Stimulated activated CD4-positive, alpha-beta T cell treated with anti-CD3 and anti-CD28 coated beads, Interleukin-15, amount 100 ng/mL, for 1 hour (primary cell): ENCODE measurements at regions not wholly inside any gene's neighbourhood (a gene's known extent, or its start where the extent isn't known, plus 50 kb on each side); places are given as distances from the start of the nearest gene placed in this dataset.

Experiments
- DNase-seq, 2 donors: peaks; one replicate each; pipeline ENCODE4 v3.0.0-alpha.2; 2020; ENCODE audit warnings: low read depth in 1 of 2, low spot score in 1 of 2

DNA sequence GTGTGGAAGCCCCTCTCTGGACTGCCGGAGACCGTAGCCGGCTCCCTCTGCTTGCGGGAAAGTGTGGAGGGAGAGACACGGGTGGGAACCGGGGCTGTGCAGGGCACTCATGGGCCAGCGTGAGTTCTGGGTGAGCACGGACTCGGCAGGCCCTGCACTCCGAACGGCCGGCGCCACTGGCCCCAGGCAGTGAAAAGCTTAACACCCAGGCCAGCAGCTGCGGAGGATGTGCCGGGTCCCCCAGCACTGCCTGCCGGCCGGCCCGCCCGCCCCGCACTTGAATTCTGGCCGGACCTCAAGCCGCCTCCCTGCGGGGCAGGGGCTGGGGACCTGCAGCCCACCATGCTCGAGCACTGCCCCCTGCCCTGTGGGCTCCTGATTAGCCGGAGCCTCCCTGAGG is 147.0 kb downstream of the FGF9 start:
- DNase-seq: no peak

DNA sequence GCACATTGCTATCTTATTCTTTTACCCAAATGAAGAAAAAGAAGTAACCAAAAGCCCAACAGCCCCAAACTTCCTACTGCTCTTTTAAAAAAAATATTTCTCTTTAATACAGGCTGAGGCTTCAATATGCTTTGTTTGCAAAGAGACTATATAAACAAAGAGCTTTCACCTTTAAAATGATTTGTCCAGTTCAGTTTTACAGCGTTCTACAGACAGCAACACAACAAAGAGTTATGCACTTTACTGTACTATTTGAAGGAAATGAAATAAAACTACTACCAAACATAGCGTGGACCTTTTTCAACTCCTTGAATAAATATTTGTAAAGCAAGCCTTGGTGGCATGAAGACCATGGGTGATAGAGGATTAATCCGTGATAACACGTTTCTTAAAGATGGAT is 151.2 kb downstream of the FGF9 start:
- no peak for DNase-seq

DNA sequence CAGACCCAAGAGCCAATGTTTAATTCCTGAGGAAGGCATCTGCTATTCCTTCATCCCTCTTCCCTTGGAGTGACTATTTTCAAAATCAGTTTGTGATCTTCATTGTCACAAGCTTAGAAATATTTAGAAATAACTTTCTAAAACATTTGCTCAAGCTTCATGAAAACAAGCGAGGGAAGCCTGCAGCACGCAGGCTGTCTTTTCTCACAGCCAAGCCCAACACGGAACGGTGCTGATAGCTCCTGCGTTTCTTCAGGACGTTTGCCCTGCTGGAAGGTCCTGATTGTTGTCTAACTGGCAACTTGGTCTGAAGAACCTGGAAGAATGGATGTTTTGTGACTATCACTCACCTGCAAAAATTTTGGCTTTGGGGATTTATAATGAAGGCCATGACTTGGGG is 152.5 kb downstream of the FGF9 start:
- no peak for DNase-seq

DNA sequence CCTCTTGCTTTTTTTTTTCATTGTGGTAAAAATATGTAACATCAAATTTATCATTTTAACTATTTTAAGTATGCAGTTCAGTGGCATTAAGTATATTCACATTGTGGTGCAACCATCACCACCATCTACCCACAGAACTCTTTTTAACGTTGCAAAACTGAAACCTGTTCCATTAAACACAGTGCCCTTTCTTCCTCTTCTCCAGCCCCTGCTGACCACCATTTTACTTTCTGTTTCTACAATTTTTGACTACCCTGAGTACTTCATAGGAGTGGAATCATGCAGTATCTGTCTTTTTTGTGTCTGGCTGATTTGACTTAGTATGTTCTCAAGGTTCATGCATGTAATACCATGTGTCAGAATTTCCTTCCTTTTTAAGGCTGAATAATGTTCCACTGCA is 153.1 kb downstream of the FGF9 start:
- no peak for DNase-seq

DNA sequence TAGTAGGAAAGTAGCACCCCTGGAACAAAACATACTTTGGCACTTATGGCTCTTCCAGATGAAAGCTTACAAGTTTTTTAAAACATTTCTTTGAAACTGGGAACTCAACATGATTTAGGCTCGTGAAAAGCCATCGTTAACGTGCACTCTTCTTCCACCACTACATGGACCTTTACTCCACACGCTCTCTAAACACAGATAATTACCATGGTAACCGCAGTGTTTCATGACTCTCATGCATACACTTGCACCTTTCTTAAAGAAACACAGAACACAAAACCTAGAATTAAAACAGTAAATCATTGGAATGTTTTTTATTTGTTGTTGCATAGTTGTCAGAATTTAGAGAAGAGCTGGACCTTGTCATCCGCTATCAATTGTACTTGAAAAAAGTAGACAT is 154.3 kb downstream of the FGF9 start:
- DNase-seq: no peak

DNA sequence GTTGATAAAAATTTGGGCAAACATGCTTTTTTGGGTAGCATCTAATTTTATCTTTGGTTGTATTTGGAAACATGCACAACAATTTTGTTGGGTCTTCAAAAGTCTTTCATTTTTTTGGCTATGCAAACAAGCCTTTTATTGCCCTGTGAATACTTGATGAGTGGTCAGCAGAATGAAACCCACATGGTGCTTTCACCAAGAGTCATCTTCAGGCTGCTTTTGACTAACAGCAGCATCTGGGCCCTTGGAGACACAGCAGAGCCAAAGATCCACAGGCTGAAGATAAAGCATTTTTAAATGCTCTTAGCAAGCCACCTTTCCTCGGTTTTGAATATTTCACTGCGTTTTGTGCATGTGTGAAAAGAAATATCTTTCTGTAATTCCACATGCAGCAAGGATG is 154.9 kb downstream of the FGF9 start:
- no peak for DNase-seq

DNA sequence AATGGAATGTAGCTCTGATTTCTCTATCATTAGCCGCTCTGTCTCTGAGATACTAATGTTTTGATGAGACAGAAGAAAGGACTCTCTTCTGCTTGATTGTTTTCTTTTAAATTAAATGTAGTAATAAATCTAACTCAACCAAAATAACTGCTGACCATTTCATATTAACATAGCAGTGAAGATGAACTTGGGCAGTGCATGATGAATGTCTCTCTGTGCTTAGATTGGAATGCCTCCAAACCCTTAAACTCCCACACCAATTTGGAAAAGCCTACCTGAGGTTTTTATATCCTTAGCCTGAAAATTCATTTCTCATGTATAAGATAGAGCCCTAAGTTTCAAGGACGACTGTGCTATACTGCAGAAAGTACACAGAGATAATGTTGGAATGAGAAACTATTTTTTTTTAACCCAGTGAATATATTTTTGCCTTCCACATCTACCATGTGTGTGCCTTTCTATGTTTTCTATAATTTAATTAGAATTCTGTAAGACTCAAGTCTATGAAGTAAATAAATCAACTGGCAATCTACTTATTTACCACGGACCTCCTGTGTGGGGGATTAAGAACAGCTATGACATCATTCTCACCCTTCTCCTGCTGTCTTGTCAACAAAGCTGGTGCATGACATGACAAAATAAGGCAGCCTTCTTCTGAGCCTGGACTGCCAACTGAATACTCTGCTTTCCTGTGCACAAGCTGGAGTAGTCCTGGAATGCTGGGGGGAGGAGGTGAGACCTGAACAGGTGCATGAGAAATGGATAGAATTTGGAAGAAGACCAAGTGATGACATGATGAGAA is 155.5 kb downstream of the FGF9 start:
- no peak for DNase-seq

DNA sequence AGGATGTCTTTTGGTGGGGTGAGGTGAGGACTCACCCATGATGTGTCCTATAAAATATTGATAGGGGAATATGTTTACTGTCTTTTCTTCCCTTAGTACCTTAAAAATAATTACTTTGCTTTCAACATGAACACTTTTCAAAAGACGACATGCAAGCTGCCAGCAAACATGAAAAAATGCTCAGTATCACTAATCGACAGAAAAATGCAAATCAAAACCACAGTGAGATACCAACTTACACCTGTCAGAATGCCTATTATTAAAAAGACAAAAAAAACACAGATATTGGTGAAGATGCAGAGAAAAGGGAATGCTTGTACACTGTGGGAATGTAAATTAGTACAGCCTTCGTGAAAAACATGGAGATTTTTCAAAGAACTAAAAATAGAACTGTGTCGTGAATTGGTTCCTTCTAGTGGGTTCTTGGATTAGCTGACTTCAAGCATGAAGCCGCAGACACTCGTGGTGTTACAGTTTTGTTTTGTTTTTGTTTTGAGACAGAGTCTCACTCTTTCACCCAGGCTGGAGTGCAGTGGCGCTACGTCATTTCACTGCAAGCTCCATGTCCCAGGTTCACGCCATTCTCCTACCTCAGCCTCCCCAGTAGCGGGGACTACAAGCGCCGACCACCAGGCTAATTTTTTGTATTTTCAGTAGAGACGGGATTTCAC is 160.9 kb downstream of the FGF9 start:
- no peak for DNase-seq

DNA sequence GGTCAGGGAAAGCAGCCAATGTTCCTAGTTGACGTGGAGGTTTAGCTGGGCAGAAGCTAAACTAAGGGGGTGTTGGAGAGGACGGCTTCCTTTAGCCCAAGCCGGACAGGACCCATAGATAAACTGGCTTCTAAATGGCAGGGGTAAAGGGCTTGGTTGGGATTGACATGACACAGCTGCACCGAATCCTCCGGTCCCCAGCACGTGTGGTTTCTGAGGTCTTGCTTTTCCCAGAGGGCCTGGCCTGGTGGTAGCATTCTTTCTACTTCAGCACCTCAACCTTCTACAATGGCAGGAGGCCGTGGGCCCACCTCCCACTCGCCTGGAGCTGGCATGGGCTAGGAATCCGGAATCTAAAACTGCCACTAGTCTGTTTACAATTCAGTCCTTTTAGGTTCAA is 163.0 kb downstream of the FGF9 start:
- DNase-seq: no peak

DNA sequence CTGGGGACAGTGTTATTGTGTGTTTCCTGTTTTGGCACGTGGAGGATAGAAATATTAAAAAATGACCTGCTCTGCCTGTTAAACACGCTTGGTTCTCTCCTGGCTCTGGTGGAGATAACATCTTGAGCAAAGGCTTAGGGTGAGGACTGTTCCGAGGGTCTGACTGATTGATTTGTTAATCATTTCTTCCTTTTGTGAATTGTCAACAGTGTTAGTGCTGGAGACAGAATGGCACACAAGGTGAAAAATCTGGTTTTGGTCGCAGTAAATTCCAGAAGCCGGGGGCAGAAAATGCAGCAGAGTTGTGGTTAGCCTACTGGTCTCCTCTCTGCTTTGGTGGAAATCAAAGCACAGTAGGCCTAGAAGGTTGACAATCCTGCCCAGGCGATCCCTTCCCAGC is 163.6 kb downstream of the FGF9 start:
- DNase-seq: no peak

DNA sequence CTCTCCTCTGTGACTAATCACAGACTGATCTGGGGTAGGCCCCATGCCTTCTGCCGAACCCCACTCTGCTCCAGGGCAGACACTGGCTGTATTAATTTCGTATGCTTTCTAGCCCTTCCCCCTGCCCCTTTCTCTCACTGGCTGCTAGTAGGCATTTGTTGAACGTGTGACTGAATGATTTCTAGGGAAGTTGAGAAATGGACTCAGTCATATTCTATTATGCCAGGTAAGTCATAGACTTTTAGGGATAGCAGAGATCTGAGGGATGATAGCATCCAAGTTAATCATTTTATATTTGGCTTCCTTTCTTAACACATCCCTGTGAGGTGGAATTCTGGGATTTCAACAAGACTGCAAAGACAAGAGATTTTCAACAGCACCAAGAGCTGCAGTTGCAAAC is 166.4 kb downstream of the FGF9 start:
- no peak for DNase-seq

DNA sequence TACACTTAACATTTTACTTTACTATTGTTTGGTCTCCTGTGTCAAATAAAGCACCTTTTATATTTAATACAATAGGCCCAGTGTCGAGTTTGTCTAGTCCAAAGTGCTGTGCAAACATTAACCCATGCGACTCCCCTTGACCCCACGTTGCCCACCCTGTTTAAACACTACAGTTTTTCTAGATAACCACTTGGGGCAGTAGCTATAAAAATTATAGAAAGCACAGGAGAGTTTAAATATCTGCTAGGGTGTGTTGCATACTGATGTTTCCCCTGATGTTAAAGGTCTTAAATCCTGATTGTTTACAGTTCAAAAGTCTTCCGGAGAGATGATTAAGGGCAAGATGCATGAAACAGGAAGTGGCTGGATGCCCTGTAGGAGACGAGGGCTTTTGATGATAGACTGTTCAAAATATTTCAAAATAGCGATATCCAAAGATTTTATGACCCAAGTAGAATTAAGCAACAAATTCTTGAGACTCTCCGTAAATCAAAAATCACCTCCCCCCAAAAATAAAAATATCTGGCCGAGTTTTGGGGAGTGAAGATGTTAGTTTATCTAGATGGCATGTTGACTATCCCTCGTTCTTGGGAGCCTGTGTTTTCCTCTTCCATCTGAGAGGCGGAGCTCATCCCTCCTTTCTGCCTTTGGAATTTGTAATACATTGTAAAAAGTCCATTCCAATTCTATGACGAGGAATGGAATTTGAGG is 167.1 kb downstream of the FGF9 start:
- no peak for DNase-seq

DNA sequence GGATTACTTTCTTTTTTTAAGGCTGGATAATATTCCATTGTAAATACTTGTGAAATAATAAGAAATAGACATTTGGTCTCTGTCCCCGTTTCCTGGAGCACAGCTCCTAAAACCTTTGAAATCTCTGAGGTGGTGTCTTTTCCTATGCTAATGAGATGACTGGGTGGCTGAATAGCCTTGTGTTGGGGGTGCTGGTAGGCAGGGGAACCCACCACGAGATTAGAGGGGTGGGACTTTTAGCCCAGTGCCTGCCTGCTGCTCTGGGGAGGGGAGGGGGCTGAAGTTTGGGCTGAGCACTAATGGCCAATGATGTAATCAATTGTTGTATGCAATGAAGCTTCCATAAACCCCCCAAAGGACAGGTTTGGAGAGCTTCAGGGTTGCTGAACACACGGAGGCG is 175.7 kb downstream of the FGF9 start:
- DNase-seq: no peak

DNA sequence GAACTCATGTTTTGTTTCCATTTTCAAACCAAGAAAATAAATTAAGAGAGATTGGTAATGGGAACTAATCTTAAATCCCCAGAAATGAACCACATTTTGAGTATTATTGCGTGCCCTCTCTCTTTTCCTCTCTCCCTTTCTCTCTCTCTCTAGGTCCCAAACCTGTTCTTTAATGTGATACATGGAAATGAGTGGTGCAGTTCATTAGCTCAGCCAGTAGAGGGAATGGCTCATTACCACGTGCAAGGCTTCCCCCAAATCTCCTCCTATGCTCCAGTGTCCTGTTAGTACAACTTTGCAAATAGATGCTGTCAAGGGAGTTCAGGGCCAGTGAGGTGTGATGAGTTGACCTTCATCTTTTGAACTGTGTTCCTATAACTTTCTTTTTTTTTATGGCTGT is 178.4 kb downstream of the FGF9 start:
- no peak for DNase-seq

DNA sequence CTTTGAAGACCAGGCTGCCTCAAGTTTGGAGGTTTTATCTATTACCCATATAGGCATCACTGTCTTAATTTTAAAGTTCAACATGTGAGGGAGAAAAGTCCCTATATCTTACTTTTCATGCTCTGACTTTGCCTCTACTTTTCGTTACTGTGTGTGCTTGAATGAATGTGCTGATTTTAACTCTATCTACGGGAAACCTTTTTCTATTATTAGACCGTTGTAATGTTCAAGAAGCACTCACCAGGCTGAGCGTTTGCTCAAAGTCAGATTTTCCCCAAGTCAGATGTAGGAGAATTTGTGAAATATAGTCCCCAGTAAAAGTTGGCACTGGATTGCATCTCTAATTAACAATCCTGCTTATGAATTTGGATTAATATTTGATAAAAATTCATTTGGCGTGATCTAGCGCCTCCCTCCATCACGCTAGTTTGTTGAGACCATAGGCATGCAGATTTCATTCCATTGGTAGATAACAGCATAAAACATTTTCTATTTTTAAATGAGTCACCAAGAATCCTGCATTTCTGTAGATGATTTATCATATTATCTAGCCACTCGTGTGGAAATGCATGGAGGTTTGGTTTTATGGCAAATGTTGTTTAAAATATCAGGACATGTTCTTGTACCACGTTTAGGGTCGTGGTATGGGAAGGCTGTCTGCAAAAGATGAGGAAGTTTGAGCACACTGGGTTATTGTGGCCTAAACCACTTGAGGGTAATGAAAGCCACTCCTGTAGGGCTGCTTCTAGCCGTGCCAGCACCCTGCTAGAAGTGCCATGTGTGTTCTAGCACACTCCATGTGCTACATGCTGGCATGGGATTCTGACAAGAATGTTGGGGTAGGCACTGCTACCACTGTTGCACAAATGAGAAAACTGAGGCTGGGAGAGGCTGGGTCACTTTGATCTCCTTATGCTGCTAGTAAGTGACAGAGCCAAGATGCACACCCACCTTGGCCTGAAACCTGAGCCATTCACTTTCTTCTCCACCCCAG is 179.4 kb downstream of the FGF9 start:
- no peak for DNase-seq

DNA sequence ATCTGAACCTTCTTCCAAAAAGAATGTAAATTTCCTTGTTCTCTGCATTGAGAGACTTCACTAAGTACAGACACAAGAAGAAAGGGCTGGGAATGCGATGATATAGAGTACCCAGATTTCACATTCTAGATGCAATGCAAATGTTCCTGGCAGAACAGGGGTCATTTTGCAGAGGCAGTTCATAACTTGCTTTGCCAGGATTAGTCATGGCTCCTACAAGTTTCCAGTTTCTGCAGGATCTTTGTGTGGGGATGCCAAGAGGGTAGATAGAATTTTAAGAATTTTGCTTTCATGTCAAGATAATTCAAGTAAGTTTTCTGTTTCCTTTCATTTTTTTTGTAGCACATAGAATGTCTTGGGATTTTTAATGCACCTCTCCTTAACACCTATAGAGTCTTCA is 181.2 kb downstream of the FGF9 start:
- DNase-seq: no peak

DNA sequence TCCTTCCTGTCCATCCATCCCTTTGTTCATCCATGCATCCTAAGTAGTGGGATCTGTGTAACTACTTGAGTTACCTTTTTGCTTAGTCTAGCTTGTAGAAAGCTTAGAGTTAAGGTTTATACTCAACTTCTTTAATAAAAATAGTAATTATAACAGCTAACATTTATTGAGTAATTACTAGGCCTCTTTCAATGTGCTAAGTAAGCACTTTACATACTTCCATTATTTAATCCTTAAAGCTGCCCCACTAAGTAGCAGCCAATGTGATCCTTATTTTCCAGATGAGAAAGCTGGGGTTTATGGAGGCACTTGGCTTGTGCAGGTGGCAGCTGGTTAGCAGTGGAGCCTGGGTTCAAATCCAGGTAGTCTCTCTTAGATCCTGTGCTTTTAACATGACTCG is 182.9 kb downstream of the FGF9 start:
- no peak for DNase-seq

DNA sequence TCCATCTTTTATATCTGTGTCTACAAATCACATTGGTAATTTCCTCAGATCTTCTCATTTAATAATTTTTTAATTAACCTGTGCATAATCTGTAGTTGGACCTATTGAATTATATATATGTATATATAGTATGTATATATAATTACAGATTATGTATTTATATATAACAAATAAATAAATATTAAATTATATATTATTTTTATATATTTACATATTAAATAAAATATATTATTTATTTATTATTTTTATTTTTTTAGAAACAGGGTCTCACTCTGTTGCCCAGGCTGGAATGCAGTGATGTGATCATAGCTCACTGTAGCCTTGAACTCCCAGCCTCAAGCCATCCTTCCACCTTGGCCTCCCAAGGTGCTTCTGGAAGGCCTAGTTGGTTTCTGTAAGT is 197.9 kb downstream of the FGF9 start:
- DNase-seq: no peak

DNA sequence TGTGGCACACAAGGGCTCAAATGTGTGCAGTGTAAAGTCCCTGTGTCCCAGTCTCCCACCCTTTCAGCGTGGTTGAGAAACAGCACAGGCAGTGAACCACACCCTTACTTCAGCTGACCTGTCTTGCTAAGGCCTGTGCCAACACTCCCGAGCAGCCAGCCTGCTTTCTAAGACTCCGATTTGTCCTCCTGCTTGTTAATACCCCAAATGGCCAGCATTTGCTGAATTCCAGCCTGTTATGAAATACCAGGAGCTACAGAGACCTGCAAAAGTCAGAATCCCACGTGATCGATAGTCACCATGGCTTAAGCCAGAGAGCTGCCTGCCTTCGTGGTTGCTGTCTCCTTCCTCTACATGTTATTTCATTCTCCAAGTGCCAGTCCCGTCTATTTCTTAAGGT is 200.5 kb downstream of the FGF9 start:
- no peak for DNase-seq

DNA sequence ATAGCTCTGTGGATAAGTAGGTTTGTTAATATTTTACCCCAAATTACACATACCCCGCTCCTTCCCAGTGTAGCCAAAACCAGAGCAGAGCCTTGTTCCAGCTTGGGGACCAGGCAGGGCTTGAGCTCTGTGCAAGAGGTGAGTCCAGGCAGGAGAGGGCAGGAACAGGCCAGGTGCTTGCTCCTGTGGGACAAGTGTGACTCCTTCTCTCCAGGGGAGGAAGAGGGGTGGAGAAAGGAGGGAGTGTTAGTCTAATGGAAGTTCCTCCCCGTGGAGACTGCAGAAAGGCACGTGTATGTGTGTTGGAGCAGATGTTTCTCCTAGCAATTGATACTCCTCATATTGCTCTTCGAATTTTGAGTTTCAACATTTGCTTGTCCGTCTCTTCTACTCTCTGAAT is 201.0 kb downstream of the FGF9 start:
- DNase-seq: no peak

DNA sequence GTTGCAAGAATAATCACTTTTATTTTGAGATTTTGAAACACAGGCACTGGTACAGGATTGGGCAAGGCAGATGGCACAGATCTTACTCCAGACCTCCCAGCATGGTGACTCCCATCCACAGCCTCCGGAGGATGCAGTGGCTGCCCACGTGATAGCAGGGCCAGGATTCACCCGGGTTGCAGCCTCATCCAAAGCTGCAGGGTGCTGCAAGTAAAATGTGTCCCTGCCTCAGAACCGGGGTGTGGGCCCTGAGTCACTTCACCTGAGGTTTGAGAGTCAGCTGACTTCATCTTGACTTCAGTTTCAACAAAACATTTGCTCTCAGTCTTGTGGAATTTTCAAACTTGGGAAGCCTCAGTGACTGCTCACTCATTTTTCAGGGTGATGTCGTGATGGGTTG is 201.9 kb downstream of the FGF9 start:
- DNase-seq: no peak
